Liver (tissue), 8 donors: ENCODE measurements at regions not wholly inside any gene's neighbourhood (a gene's known extent, or its start where the extent isn't known, plus 50 kb on each side); places are given as distances from the start of the nearest gene placed in this dataset.

ENCODE experiments used
- DNase-seq: peaks from one replicate; pipeline ENCODE4 v3.0.0-alpha.2; 2017; ENCODE audit warnings: low spot score
- H3K27ac ChIP-seq, 2 donors: one replicate each; pipeline ENCODE4 v1.7.0; 2013; ENCODE audit warnings: inconsistent platforms in 2 of 2, low read length in 2 of 2, control low read depth in 1 of 2, low read depth in 1 of 2, mild to moderate bottlenecking in 1 of 2
- H3K27me3 ChIP-seq, 4 donors: one replicate each; pipeline versions ENCODE4 v1.6.1 to v1.7.0; 2013; ENCODE audit warnings: low read length in 3 of 4, inconsistent platforms in 1 of 4, mild to moderate bottlenecking in 1 of 4, moderate library complexity in 1 of 4; ENCODE audit not compliant: control insufficient read depth in 4 of 4, insufficient read depth in 4 of 4
- H3K36me3 ChIP-seq, 4 donors: one replicate each; pipeline versions ENCODE4 v1.6.1 to v1.7.0; 2013; ENCODE audit warnings: low read length in 3 of 4, mild to moderate bottlenecking in 3 of 4, low read depth in 1 of 4, moderate library complexity in 1 of 4; ENCODE audit not compliant: control insufficient read depth in 4 of 4, insufficient read depth in 3 of 4
- H3K4me1 ChIP-seq, 4 donors: one replicate each; pipeline versions ENCODE4 v1.6.1 to v1.7.0; 2013; ENCODE audit warnings: low read length in 3 of 4, mild to moderate bottlenecking in 3 of 4, moderate library complexity in 1 of 4; ENCODE audit not compliant: control insufficient read depth in 4 of 4, insufficient read depth in 4 of 4
- H3K4me3 ChIP-seq, 3 donors: one replicate each; pipeline versions ENCODE4 v1.6.1 to v1.7.0; 2013; ENCODE audit warnings: low read length in 3 of 3, control low read depth in 1 of 3, low read depth in 1 of 3, mild to moderate bottlenecking in 1 of 3
- H3K9ac ChIP-seq, 2 donors: one replicate each; pipeline ENCODE4 v1.7.0; 2013; ENCODE audit warnings: low read length in 2 of 2, mild to moderate bottlenecking in 2 of 2, moderate library complexity in 2 of 2, control low read depth in 1 of 2, low read depth in 1 of 2
- H3K9me3 ChIP-seq, 4 donors: one replicate each; pipeline versions ENCODE4 v1.6.1 to v1.7.0; 2013; ENCODE audit warnings: low read length in 3 of 4; ENCODE audit not compliant: control insufficient read depth in 4 of 4
- EGR1 ChIP-seq, 2 donors: IDR thresholded peaks; 2 replicates each; pipeline ENCODE4 v1.6.1; 2016 to 2018; ENCODE audit warnings: antibody characterized with exemption in 2 of 2, low read depth in 2 of 2
- FOXA1 ChIP-seq: IDR thresholded peaks from 2 replicates; pipeline ENCODE4 v1.6.1; 2016; ENCODE audit warnings: antibody characterized with exemption
- FOXA2 ChIP-seq: IDR thresholded peaks from 2 replicates; pipeline ENCODE4 v1.6.1; 2016; ENCODE audit warnings: antibody characterized with exemption
- GABPA ChIP-seq, 2 donors: IDR thresholded peaks in 1 of 2; conservative IDR thresholded peaks in 1 of 2; 2 replicates each; pipeline ENCODE4 v1.6.1; 2016; ENCODE audit warnings: antibody characterized with exemption in 2 of 2, mild to moderate bottlenecking in 1 of 2, moderate library complexity in 1 of 2
- HNF4A ChIP-seq, 2 donors: conservative IDR thresholded peaks; 2 replicates each; pipeline ENCODE4 v1.6.1; 2016; ENCODE audit warnings: antibody characterized with exemption in 2 of 2, mild to moderate bottlenecking in 2 of 2
- HNF4G ChIP-seq: IDR thresholded peaks from 2 replicates; pipeline ENCODE4 v1.6.1; 2016; ENCODE audit warnings: antibody characterized with exemption
- JUND ChIP-seq, 2 donors: IDR thresholded peaks; 2 replicates each; pipeline ENCODE4 v1.6.1; 2016; ENCODE audit warnings: antibody characterized with exemption in 2 of 2
- MAX ChIP-seq: IDR thresholded peaks from 2 replicates; pipeline ENCODE4 v1.6.1; 2016; ENCODE audit warnings: antibody characterized with exemption
- NR2F2 ChIP-seq: IDR thresholded peaks from 2 replicates; pipeline ENCODE4 v1.6.1; 2016; ENCODE audit warnings: antibody characterized with exemption
- RAD21 ChIP-seq, 2 donors: IDR thresholded peaks; 2 replicates each; pipeline ENCODE4 v1.6.1; 2016; ENCODE audit warnings: antibody characterized with exemption in 2 of 2, mild to moderate bottlenecking in 2 of 2
- RXRA ChIP-seq, 2 donors: IDR thresholded peaks; 2 replicates each; pipeline ENCODE4 v1.6.1; 2017 to 2018; ENCODE audit warnings: antibody characterized with exemption in 2 of 2, mild to moderate bottlenecking in 1 of 2
- SP1 ChIP-seq: IDR thresholded peaks from 2 replicates; pipeline ENCODE4 v1.6.1; 2018; ENCODE audit warnings: antibody characterized with exemption, mild to moderate bottlenecking
- TAF1 ChIP-seq: conservative IDR thresholded peaks from 2 replicates; pipeline ENCODE4 v1.6.1; 2016; ENCODE audit warnings: antibody characterized with exemption, mild to moderate bottlenecking
- YY1 ChIP-seq: IDR thresholded peaks from 2 replicates; pipeline ENCODE4 v1.6.1; 2016; ENCODE audit warnings: antibody characterized with exemption, mild to moderate bottlenecking
- WGBS: extraction: QIAGEN DNeasy Blood & Tissue Kit; methylation state at CpG from one replicate; pipeline ENCODE4 v1.1.7; 2013; 5-methylcytosine and 5-hydroxymethylcytosine counted together
- TF ChIP-seq, protein P1 (sequence below): fragments of 150-350 bp; IDR thresholded peaks from 2 replicates; pipeline ENCODE4 v1.5.1; 2017; ENCODE audit warnings: improper control_type of control experiment, low read depth, low read length; ENCODE audit not compliant: missing input control
- TF ChIP-seq, protein P2 (sequence below): IDR thresholded peaks from 2 replicates; pipeline ENCODE4 v1.6.1; 2016; ENCODE audit warnings: antibody characterized with exemption
- TF ChIP-seq, protein P3 (sequence below): IDR thresholded peaks from 2 replicates; pipeline ENCODE4 v1.6.1; 2016; ENCODE audit warnings: antibody characterized with exemption
- donor health status: healthy.
- donor health status: healthy.
- donor health status: healthy.
- donor health status: healthy.
- donor health status: healthy.

- H3K4me1 ChIP-seq = peaks cover 5 to 30% (median 17%) of the 10 kb centered on the region in 4 donors
- no peak overlapping the region for H3K27ac ChIP-seq
- no peaks in the 10 kb centered on the region for H3K27me3 ChIP-seq
Observed at GRCh38 chr12:92556141-92556540, 146.6 kb upstream of the PLEKHG7 start.

DNA sequence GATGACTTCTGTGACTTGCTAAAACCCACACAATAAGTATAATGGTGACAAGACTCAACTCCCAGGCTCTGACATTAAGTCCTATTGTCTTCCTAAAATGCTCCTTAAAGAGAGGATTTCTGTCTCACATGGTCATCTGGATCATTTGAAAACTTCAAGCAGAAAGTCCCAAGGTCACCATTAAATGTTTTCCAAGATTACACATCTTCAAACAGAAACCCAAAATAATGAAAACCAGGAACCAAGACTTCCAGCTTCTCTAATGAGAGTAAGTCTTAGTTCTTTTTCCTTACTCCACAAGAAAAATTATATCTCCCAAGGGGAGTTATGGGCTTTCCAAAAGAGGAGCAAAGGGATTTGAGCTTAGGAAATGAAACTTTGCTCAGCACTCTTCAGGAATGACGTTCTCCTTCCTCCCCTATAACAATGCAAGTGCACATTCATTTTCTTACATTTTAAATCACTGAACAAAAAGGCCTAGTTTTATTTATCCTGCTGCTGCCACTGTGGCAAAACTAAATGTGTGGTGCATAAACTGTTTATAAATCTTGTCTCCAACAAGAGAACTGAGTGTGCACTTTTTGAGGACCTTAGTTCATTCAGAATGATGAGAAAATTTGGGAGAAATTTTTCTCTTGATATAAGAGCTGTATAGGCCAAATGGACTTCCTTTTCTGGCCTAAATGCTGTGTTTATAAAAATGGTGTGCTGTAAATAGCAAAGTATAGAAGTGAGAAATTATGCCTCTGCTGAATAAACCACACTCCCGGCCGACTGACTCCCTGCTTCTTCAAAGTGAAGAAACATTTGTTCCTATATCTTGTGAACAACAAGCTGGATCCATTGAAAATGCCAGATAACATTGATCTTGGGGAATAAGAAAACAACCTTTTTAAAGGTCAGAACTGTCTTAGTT lies 148.4 kb upstream of the PLEKHG7 start:
- no peaks in the 10 kb centered on the region for H3K36me3 ChIP-seq
- DNase-seq = no peak
- H3K4me3 ChIP-seq = no peak overlapping the region
- H3K9me3 ChIP-seq = no peaks in the 10 kb centered on the region
- H3K27me3 ChIP-seq = no peaks in the 10 kb centered on the region
- peaks cover 5 to 26% (median 14%) of the 10 kb centered on the region in 4 donors for H3K4me1 ChIP-seq
- H3K27ac ChIP-seq = no peak overlapping the region
- no peak overlapping the region for H3K9ac ChIP-seq
- WGBS = 81% methylated on average over 3 of the region's 3 CpGs
- TF ChIP-seq FOXA1 (no peak), GABPA (IDR thresholded peaks at IDR 0.05 in 1 of 2, conservative IDR thresholded peaks at IDR 0.05 in 1 of 2) (no peak), NR2F2 (no peak), RAD21 (IDR thresholded peaks at IDR 0.05) (no peak), YY1 (no peak), FOXA2 (no peak), MAX (no peak), TAF1 (no peak)
- TF ChIP-seq, protein P1, sequence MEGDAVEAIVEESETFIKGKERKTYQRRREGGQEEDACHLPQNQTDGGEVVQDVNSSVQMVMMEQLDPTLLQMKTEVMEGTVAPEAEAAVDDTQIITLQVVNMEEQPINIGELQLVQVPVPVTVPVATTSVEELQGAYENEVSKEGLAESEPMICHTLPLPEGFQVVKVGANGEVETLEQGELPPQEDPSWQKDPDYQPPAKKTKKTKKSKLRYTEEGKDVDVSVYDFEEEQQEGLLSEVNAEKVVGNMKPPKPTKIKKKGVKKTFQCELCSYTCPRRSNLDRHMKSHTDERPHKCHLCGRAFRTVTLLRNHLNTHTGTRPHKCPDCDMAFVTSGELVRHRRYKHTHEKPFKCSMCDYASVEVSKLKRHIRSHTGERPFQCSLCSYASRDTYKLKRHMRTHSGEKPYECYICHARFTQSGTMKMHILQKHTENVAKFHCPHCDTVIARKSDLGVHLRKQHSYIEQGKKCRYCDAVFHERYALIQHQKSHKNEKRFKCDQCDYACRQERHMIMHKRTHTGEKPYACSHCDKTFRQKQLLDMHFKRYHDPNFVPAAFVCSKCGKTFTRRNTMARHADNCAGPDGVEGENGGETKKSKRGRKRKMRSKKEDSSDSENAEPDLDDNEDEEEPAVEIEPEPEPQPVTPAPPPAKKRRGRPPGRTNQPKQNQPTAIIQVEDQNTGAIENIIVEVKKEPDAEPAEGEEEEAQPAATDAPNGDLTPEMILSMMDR = no peak
- TF ChIP-seq, protein P2, sequence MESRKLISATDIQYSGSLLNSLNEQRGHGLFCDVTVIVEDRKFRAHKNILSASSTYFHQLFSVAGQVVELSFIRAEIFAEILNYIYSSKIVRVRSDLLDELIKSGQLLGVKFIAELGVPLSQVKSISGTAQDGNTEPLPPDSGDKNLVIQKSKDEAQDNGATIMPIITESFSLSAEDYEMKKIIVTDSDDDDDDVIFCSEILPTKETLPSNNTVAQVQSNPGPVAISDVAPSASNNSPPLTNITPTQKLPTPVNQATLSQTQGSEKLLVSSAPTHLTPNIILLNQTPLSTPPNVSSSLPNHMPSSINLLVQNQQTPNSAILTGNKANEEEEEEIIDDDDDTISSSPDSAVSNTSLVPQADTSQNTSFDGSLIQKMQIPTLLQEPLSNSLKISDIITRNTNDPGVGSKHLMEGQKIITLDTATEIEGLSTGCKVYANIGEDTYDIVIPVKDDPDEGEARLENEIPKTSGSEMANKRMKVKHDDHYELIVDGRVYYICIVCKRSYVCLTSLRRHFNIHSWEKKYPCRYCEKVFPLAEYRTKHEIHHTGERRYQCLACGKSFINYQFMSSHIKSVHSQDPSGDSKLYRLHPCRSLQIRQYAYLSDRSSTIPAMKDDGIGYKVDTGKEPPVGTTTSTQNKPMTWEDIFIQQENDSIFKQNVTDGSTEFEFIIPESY = no peak

More at GRCh38 chr12:92556141-92556540, 146.6 kb upstream of the PLEKHG7 start:
- WGBS = 84% methylated on average over 1 of the region's 1 CpG
- no peaks in the 10 kb centered on the region for H3K9me3 ChIP-seq
- H3K36me3 ChIP-seq = no peaks in the 10 kb centered on the region
- no peak overlapping the region for H3K9ac ChIP-seq
- H3K4me3 ChIP-seq = no peak overlapping the region
- DNase-seq = no peak
- TF ChIP-seq HNF4A (conservative IDR thresholded peaks at IDR 0.05) (no peak), FOXA1 (no peak), GABPA (IDR thresholded peaks at IDR 0.05 in 1 of 2, conservative IDR thresholded peaks at IDR 0.05 in 1 of 2) (no peak), TAF1 (no peak), EGR1 (IDR thresholded peaks at IDR 0.05; ENCODE audit: low read depth in 2 of 2) (no peak), YY1 (no peak), JUND (IDR thresholded peaks at IDR 0.05) (no peak), FOXA2 (no peak), RXRA (IDR thresholded peaks at IDR 0.05) (no peak), MAX (no peak), RAD21 (IDR thresholded peaks at IDR 0.05) (no peak), SP1 (no peak), HNF4G (no peak)
- TF ChIP-seq, protein P1 = no peak
- TF ChIP-seq, protein P2 = no peak
- TF ChIP-seq, protein P3, sequence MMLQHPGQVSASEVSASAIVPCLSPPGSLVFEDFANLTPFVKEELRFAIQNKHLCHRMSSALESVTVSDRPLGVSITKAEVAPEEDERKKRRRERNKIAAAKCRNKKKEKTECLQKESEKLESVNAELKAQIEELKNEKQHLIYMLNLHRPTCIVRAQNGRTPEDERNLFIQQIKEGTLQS = no peak
